ENCODE measurements at regions not wholly inside any gene's neighbourhood (a gene's known extent, or its start where the extent isn't known, plus 50 kb on each side); places are given as distances from the start of the nearest gene placed in this dataset.

DNA sequence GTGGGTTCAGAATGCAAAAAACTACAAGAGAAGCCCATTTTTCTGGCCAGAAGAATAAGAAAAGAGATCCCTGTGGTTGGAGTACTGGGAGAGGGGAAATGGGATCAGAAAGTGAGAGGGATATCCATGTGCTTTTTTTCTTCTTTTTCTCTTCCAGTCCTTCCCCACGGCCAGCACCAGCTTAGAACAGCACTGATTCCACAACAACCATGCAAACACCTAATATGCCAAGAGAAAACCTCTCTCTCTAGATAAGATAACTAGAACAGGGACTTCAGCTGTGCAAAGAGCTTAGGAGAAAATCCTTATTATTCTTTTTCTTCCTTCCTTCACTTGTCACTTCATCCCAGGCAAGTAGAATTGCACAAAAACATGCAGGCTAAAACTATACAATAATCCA is 83.5 kb downstream of the ELAPOR2 start:
- TF ChIP-seq POLR2A (IDR thresholded peaks at IDR 0.05), result no peak
- TF ChIP-seq, protein P1, sequence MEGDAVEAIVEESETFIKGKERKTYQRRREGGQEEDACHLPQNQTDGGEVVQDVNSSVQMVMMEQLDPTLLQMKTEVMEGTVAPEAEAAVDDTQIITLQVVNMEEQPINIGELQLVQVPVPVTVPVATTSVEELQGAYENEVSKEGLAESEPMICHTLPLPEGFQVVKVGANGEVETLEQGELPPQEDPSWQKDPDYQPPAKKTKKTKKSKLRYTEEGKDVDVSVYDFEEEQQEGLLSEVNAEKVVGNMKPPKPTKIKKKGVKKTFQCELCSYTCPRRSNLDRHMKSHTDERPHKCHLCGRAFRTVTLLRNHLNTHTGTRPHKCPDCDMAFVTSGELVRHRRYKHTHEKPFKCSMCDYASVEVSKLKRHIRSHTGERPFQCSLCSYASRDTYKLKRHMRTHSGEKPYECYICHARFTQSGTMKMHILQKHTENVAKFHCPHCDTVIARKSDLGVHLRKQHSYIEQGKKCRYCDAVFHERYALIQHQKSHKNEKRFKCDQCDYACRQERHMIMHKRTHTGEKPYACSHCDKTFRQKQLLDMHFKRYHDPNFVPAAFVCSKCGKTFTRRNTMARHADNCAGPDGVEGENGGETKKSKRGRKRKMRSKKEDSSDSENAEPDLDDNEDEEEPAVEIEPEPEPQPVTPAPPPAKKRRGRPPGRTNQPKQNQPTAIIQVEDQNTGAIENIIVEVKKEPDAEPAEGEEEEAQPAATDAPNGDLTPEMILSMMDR (IDR thresholded peaks at IDR 0.05), result no peak
